ENCODE measurements at regions not wholly inside any gene's neighbourhood (a gene's known extent, or its start where the extent isn't known, plus 50 kb on each side); places are given as distances from the start of the nearest gene placed in this dataset.

DNA sequence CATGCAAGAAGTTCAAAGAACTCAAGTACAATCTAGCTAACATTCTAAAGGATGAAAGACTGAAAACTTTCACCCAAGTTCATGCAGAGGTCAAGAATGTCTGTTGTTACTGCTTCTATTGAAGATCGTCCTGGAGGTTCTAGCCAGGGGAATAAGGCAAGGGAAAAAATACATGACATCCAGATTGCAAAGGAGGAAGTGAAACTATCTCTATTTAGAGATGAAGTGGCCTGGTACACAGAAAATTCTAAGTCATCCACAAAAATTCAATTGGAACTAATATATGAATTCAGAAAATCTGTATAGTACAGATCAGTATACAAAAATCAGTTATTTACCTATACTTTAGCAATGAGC is 693.0 kb downstream of the NR2F2 start:
- DNase-seq (ENCODE audit: low read depth): no peak

DNA sequence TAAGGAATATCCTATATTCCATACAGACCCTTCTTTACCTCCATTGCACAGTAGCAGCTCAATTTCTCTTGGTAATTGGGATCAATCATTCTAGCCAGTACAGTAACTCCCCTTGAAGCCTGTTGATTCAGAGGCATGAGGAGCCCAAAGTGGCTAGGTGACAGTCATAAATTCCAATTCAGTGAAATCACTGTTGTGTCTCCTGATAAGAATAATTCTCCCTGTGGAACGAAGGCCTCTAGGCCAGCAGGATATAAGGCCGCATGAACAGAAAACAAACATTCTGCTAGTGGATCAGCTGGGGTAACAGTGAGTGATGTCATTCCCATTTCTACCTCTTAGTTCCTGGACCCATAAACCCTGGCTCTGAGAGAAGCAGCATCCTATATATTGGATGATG is 696.3 kb downstream of the NR2F2 start:
- no peak for DNase-seq (ENCODE audit: low read depth)

DNA sequence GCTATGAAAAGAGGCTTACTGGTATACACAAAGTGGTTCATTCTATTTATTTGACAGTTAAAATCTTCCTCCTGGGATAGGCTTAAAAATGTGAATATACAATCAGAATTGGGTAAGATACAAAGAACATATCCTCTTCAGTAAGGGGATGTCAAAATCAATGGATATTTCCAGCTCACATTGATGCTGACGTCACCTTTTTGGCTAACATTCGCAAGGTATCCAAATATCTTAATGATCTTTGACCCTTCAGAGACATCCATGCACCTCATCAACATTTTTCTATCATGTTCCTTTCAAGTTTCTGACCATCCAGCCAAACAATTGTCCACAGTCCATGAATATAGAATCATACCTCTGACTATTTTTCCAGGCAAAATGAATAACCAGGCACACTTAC is 697.3 kb downstream of the NR2F2 start:
- DNase-seq (ENCODE audit: low read depth): no peak

DNA sequence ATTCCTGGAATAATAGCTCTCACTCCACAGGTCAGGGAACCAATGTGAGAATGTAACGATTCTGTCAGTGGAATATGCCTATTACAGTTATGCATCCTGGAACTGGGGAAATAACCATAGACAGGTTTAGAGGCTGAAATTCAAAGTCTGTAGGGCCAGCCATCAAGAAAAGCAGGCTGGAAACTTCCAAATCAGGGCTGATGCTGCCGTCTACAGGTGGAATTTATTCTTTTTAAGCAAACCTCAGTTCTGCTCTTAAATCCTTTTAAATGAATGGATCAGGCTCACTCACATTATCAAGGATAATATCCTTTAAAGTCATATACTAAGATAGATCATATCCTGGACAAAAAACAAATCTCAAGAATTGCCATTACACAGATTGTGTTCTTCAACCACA is 699.8 kb downstream of the NR2F2 start:
- DNase-seq (ENCODE audit: low read depth): no peak

DNA sequence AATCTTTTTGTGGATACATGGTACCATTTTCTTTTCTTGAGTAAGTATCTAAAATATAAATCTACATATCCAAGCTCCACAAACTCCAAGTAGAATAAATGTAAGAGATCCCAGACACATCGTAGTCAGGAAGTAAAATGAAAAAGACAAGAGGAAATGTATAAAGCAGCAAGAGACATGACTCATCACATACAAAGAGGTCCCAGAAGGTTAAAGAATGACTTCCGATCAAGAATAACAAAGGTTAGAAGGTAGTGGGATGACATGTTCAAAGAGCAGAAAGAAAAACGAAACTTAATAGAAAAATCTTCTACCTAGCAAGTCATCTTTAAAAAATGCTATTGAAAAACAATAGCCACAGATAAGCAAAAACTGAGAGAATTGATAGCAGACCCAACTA is 705.8 kb downstream of the NR2F2 start:
- DNase-seq (ENCODE audit: low read depth): no peak

DNA sequence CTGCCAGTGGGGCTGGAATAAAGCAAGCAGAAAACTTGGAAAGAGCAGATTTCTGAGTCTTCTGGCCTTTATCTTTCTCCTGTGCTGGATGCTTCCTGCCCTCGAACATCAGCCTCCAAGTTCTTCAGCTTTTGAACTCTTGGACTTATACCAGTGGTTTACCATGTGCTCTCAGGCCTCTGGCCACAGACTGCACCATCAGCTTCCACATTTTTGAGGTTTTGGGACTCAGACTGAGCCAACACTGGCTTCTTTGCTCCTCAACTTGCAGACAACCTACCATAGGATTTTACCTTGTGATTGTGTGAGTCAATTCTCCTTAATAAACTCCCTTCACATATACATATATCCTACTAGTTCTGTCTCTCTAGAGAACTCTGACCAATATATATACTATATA is 706.6 kb downstream of the NR2F2 start:
- DNase-seq (ENCODE audit: low read depth): peak; percentile 50

DNA sequence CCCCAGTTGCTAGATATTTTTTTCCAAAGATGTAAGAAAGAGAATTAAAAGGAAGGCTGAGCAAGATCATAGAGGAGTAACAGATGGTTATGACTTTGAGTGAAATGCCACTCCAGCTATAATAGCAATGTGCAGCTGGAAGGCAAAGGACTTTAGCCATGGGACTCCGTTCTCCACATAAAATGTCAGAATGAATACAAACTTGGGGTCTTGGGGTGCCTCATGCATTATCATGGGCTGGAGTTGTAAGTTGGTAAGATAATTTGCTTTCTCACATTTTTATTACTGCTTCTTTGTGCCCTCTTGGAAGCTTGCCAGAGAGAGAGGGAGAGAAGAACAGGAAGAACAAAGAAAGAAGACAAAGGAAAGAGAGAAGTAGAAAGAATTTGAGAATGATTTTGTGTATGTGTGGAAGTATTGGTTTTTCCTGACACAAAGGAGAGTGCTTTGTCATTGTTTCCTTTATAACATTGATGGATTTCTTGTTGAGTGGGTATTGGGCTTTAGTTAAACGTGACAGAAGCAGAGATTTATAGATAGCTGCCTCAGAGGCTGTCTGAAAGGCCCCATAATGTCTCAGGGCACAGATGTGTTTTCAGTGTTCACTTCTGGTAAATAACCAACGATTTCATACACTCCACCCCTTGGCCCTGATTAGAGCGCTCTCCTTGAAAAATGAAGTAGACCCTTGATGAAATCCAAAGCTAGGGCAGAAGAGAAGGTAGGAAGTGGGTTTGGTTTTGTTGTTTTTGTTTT is 715.3 kb downstream of the NR2F2 start:
- DNase-seq (ENCODE audit: low read depth): no peak

DNA sequence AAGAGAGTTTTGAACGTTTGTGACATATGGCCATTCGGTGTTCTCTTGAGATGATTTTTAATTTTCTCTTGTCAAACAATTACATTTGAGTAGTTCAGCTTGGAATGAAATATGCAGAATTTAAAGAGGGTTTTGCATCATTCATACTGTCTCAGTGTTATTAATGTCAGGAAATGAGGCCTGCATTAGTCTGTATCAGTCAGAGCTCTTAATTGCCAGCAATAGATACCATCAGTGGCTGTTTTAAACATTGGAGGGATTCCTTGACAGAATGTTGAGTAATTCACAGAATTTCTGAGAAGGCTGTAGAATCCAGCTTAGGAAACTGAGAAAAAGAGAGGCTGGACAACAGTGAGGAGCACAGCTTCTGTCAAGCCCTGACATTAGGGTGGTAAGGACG is 722.0 kb downstream of the NR2F2 start:
- no peak for DNase-seq (ENCODE audit: low read depth)

DNA sequence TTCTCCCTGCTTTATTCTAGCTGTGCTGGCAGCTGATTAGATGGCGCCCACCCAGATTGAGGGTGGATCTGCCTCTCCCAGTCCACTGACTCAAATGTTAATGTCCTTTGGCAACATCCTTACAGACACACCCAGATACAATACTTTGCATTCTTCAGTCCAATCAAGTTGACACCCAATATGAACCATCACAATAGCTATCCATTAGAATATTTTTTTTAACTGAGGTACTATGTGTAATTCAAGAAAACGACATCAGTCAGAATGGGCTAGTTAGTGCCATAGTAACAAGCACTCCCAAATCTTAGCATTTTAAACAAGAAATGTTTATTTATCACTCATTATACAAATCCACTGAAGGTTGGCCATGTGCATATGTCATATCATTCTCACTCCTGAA is 723.1 kb downstream of the NR2F2 start:
- DNase-seq (ENCODE audit: low read depth): no peak

DNA sequence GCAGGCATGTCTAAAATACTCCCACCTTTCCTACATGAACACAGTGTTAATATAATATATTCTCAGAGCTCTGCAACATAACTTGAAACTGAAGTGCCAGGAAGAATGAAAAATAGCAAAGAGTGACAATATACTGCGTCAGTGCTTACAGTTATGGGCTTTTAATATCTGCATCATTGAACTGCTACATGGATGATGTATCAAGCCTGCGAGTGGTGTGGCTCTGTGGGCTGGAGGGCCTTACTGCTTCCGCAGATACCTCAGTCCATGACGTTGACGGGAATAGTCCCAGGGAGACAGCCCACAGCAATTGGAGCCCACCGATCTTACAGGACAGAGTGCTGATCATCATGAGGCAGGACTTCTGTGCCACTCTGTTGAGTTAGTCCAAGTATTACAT is 727.0 kb downstream of the NR2F2 start:
- no peak for DNase-seq (ENCODE audit: low read depth)

DNA sequence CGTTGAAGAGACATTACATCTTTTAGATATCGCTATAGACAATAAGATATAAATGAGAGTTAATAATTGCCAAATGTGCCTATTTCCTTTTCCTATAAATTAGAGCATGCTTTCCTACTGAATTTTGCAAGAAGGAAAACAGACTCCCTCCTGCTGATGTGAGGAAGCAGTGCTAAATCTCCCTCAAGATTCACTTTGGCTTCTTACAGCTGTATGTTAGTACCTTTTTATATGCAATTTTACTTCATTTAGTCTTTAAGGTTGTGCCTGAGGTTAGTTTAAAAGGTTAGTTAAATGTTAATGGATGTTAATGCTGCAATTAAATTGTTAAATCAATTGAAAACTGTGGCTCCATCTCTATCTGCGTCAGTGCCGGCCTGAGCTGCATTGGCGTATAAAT is 728.8 kb downstream of the NR2F2 start:
- no peak for DNase-seq (ENCODE audit: low read depth)

DNA sequence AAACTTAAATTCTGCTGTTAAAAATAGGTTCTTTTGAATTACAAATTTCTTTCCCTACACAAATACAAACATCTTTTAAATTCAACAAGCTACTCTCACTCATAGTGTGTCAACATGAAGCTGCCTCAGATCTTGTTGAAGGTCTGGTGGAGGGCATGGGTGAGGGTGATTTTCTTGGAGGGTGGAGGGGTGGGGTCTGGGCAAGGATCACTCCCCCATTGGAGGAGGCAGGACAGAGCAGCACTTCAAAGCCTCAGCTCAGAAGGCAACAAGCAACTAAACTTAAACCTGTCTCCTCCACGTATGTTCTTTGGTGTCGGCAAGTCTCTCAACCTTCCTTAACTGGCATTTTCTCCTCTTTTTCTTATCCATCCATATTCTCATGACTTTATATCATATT is 730.9 kb downstream of the NR2F2 start:
- no peak for DNase-seq (ENCODE audit: low read depth)

DNA sequence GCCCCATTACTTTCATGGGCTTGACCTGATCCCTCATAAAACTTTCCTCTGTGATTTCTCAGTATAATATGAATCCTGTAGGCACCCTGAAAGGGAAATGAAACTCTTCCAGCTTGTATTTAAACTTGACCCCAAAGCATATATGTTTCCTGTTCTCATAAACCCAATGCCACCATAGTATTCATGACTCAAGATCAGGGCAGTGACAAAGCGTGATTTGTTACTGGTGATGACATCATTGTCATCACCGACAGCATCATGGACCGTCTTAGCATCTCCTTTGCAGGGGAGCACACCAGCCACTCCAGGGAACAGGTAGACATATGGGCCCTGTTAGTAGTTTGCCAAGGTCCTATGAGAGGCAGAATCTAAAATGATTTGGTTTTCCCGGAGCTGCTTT is 741.2 kb downstream of the NR2F2 start:
- DNase-seq (ENCODE audit: low read depth): no peak

DNA sequence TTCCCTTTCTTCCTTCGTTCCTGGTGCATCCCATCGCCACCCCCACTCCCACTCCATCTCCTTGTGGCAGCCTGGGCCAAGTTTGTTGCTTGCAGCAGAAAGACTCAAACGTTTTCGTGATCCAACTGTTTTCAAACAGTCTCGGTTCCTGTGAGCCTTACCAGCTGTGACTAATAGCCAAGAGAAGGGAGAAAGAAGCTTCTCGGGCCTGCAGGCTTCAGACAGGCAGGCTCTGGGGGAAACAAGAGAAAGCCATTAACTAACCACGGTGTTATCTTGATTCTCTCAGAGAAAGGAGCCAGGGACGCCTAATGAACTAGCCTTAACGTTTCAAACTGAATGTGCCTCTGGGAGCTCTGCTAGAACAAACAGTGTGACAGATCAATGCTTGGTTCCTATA is 742.0 kb downstream of the NR2F2 start:
- no peak for DNase-seq (ENCODE audit: low read depth)

DNA sequence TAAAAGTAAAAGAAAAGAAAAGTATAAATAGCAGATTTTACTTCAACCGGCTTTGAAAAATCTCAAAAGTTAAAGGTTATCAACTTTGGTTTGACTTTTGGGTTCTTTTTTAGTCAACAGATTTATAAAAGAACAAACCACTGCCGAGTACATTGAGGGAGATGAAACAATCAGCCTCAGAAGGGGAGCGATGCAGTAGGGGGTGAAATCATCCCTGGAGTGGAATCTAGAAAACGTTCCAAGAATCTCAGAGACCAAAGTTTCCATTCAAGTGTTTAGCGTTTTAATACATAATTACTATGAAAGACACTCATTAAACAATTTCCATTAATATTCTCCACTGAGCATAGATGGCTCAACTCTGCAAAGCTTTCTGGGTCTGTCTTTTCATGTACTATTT is 745.5 kb downstream of the NR2F2 start:
- DNase-seq (ENCODE audit: low read depth): no peak

DNA sequence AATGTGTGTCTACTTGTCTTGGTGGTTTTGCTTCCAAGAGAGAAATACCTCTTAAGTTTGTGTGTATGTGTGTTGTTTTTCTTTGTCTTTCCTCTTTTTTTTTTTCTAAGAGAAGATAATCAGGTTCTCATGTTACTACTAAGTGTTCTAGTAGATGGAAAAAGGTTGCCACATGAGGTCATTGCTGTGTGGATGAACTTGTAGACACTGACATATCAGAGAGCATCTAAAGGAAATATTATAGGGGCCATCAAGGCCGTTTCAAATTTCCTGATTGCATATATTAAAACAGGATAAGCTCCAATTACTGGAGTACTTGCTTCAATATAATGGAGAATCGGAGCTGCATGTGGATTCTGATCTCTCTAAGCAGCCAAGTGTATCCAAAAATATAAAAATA is 747.5 kb downstream of the NR2F2 start:
- no peak for DNase-seq (ENCODE audit: low read depth)

DNA sequence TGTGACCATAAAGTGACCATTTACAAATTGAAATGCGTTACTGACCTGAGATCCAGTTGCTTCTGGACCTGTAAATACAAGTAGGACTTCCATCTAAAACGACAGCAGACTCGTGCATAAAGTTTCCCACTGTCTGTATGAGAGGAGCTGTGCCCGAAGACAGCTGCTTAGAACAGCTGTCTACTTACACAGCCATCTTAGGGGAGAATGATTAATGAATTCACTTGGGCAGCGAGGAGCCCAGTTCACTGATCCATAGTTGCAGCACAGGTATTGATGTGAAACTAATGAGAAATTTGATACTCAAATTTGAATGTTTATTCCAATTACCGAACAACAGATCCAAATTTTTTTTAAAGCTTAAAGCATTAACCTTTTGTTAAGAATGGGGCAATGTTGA is 748.1 kb downstream of the NR2F2 start:
- DNase-seq (ENCODE audit: low read depth): no peak

DNA sequence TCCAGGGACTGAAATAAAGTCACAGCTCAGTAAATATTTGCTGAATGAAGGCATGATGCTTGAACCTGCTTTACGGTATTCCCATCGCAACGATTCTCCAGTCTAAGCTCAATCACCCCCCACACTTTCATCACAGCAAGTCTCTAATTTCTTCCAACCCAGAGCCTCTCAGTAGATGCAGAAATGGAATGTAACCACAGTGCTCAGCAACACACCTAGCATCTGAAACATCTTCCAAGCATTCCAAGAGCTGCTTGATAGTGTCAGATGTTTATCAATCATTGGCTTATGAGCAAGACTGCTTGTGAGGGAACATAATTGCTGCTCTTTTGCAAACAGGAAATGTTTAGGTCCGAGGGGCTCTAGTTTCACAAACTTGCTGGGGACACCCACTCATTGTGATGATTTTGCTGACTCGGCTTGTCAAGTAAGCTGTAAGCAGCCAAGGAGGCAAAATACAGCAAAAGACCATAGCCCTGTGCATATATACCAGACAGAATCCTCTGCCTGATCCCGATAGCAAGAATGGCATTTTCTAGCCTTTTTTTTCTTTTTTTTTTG is 751.2 kb downstream of the NR2F2 start:
- no peak for DNase-seq (ENCODE audit: low read depth)

DNA sequence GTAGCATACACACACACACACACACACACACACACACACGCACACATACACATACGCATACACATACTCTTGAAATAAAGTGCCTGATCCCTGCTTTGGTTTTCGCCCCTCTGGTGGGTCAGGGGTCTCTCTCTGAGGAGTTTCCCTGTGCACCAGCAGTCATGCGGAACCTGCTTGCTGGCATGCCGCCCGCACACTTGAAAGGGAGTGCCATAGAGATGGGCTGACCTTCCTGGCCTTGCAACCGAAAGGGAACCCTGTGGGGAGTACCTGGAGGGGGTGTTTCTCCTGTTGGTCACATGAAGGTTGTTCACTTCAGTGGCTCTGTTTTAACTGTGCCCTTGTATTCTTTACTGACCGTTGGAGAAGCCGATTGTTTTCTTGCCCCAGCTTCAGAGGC is 752.3 kb downstream of the NR2F2 start:
- DNase-seq (ENCODE audit: low read depth): no peak

DNA sequence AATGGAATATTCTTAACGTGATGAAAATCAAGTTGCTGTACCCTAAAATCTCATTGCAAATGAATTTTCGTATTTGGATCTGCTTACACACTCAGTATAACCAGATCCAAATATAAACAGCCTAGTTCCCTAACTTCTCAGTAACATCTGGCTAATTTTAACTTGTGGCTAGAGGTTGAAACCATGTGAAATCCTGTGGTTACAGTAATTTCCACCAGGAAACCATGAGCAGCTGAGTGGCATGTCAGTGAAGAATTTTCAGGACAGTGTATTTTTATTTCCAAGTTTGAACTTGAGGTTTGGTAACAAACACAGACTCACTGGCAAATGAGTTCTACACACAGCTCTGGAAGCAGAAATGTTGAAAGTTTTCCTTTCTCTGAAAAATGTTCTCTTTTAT is 754.1 kb downstream of the NR2F2 start:
- DNase-seq (ENCODE audit: low read depth): peak; percentile 15

DNA sequence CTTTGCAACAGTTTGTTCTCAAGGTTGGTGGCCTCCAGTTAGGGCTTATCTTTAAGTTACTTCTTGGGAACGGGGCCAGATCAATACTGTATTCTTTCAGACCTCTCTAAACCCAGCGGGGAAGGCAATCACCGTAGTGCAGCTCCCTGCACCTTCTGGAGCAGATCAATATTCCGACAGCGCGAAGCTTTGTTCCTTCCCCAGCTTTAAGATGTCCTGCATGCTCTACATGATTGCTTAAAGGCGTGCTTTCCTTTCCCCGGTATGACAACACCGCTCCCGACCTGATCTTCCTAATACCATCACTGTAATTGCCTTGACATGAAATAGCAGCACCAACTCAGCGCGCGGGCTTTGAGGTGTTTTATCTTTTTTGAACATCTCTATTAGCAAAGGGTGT is 755.2 kb downstream of the NR2F2 start:
- DNase-seq (ENCODE audit: low read depth): no peak

DNA sequence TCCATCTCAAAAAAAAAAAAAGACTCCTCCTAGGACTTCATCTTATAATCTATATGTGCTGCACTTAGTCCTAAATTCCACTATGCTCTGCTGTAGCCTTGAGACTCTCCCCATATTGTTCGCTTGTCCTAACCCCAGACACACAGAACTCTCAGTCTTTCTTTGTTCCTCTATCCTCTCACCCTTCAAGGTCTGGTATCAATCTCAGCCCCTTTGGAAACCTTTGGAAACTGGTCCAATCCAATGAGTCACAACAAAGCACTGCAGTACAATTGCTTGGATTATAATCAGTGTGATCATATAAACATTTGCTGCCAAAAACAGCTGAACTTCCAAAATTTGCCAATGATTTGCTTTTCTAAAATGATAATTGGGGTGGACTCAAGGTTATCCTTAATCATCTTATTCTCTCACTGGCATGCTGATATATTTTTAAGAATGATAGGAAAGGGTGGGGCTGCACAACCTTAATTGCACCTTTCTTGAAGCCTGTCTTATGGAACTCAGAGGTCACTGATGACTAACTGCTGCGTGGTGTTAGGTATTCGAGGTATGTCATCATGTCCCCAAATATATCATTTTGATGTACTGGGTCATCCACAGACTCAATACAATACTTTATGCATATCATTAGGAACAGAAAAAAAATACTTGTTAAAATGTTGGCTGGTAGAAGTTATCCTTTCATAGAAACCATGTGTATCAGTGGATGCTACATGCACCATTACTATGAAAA is 756.7 kb downstream of the NR2F2 start:
- no peak for DNase-seq (ENCODE audit: low read depth)

DNA sequence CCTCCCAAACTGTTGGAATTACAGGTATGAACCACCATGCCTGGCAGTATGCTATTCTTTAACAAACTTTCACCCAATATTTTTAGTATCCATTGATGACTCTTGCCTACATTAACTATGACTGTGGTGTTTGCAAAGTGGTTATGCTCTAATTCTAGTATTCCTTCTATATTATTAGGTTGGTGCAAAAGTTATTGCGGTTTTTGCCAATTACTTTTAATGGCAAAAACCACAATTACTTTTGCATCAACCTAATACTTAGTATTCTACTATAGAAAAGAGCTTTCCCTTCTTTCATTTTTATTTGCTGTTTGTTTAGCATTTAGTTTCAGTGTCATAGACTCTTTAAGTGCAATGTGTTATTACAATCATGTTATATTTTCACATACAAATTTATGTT is 760.6 kb downstream of the NR2F2 start:
- no peak for DNase-seq (ENCODE audit: low read depth)

DNA sequence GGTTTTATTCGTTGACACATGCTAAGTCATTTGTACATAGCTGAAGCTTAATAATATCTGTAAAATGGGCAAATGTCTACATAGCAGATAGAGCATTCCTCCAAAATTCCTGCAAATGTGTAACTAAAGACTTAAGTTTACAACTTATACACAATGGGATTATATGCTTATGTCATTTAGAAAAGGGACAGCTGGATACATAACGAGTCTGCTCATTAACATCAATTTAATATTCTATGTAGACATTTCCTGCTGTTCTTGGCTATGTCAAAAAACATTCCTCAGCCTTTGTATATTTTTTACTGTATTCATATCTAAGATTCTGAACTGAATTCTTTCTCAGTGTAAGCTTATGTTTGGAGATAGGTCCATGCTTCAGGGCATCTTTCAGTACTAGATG is 762.2 kb downstream of the NR2F2 start:
- no peak for DNase-seq (ENCODE audit: low read depth)

Measured in non-pigmented ciliary epithelial cell (primary cell).